K562 (cell line): ENCODE measurements at regions not wholly inside any gene's neighbourhood (a gene's known extent, or its start where the extent isn't known, plus 50 kb on each side); places are given as distances from the start of the nearest gene placed in this dataset.

Experiments used
- ATAC-seq: fragments of 200-7000 bp; cut with Tn5 transposase; 3 replicates; pipeline ENCODE4 v1.9.1; 2020; ENCODE audit warnings: moderate library complexity
- BruUV-seq: library from RNA; stranded (reverse); fragments of 400-500 nt; replicated peaks from 2 replicates; lab custom pipeline; 2021; lab: Mats Ljungman, UMichigan
- CTCF ChIA-PET: fragments of 300-600 bp; formaldehyde crosslinking; extraction: SDS; loops from one replicate; lab custom pipeline; 2021; ENCODE audit warnings: low intra/inter-chr PET ratio; lab: Yijun Ruan, JAX
- POLR2A ChIA-PET: fragments of 300-600, 350-650 bp; sonication (Branson Sonifier 250); formaldehyde crosslinking; extraction: SDS; loops from one replicate; lab custom pipeline; 2021; ENCODE audit warnings: antibody characterized with exemption, inconsistent platforms; lab: Yijun Ruan, JAX
- DNase-seq, 4 experiments: peaks; one replicate each; pipeline versions ENCODE4 v3.0.0 to v3.0.0-alpha.2; 2011 to 2018; ENCODE audit warnings: low spot score in 3 of 4, mixed read lengths in 3 of 4; ENCODE audit errors: extremely low read depth in 1 of 4
- FAIRE-seq: peaks from 2 replicates; lab custom pipeline; 2011; peaks lifted over from hg19 to GRCh38; lab: Jason Lieb, UNC
- H2AFZ ChIP-seq: 2 replicates; pipeline ENCODE4 v1.6.0; 2011; ENCODE audit warnings: low read depth, low read length, control low read depth, inconsistent platforms
- H3K27ac ChIP-seq: fragments of 200-600 bp; 3 replicates; pipeline ENCODE4 v1.8.0; 2011; ENCODE audit warnings: low read depth, mild to moderate bottlenecking, control low read depth, inconsistent platforms, low read length, moderate library complexity, mixed read lengths; ENCODE audit errors: extremely low read depth
- H3K27me3 ChIP-seq, 2 experiments: fragments of 300-600 bp in 1 of 2; 2 replicates in 1 of 2; 3 replicates in 1 of 2; pipeline versions ENCODE4 v1.6.0 to v1.8.0; 2011; ENCODE audit warnings: inconsistent platforms in 2 of 2, low read length in 2 of 2, mild to moderate bottlenecking in 1 of 2, mixed read lengths in 1 of 2, moderate library complexity in 1 of 2; ENCODE audit not compliant: control insufficient read depth in 2 of 2, insufficient read depth in 2 of 2
- H3K36me3 ChIP-seq: fragments of 300-600 bp; 3 replicates; pipeline ENCODE4 v1.8.0; 2011; ENCODE audit warnings: mild to moderate bottlenecking, low read length, inconsistent platforms; ENCODE audit not compliant: control insufficient read depth, insufficient read depth
- H3K4me1 ChIP-seq, 2 experiments: fragments of 200-600 bp in 1 of 2; replicated peaks in 1 of 2; 2 replicates in 1 of 2; 3 replicates in 1 of 2; pipeline versions ENCODE4 v1.5.1 to v1.8.0; 2011; ENCODE audit warnings: inconsistent platforms in 2 of 2, low read length in 2 of 2, mild to moderate bottlenecking in 1 of 2, mixed read lengths in 1 of 2, moderate library complexity in 1 of 2; ENCODE audit not compliant: control insufficient read depth in 2 of 2, insufficient read depth in 2 of 2
- H3K4me2 ChIP-seq: 2 replicates; pipeline ENCODE4 v1.6.1; 2011; ENCODE audit warnings: low read length, control low read depth, inconsistent platforms, mixed read lengths; ENCODE audit not compliant: insufficient read depth
- H3K4me3 ChIP-seq: fragments of 200-600 bp; sonication (generic), shearing (Covaris generic); 2 replicates; pipeline ENCODE4 v1.5.1; 2016; ENCODE audit warnings: control low read depth, inconsistent platforms
- H3K79me2 ChIP-seq: fragments of 200-600 bp; 3 replicates; pipeline ENCODE4 v1.8.0; 2011; ENCODE audit warnings: low read length, inconsistent platforms; ENCODE audit not compliant: control insufficient read depth, insufficient read depth
- H3K9ac ChIP-seq, 2 experiments: 2 replicates each; pipeline versions ENCODE4 v1.6.0 to v1.6.1; 2011; ENCODE audit warnings: low read depth in 2 of 2, low read length in 2 of 2, control low read depth in 1 of 2, inconsistent platforms in 1 of 2, mild to moderate bottlenecking in 1 of 2, mixed read lengths in 1 of 2; ENCODE audit not compliant: insufficient read depth in 1 of 2
- H3K9me1 ChIP-seq: one replicate; pipeline ENCODE4 v1.6.0; 2011; ENCODE audit warnings: inconsistent platforms, mild to moderate bottlenecking, low read length, moderate library complexity; ENCODE audit not compliant: control insufficient read depth, insufficient read depth
- H3K9me3 ChIP-seq: replicated peaks from 2 replicates; pipeline ENCODE4 v1.5.1; 2011; ENCODE audit warnings: low read depth, low read length, inconsistent platforms; ENCODE audit not compliant: control insufficient read depth, insufficient read depth
- H4K20me1 ChIP-seq: replicated peaks from 2 replicates; pipeline ENCODE4 v1.6.1; 2011; ENCODE audit warnings: low read length, inconsistent platforms, mixed read lengths; ENCODE audit not compliant: control insufficient read depth, insufficient read depth
- ELK1 ChIP-seq: sonication (generic); formaldehyde crosslinking; IDR thresholded peaks from 2 replicates; pipeline ENCODE4 v1.8.1; 2022; ENCODE audit warnings: missing genetic modification reagents
- FOXP4 ChIP-seq: sonication (generic); formaldehyde crosslinking; IDR thresholded peaks from 2 replicates; pipeline ENCODE4 v1.8.0; 2022; ENCODE audit warnings: mild to moderate bottlenecking, missing genetic modification reagents, borderline replicate concordance
- ZFP1 ChIP-seq: fragments of 450-650 bp; formaldehyde crosslinking; IDR thresholded peaks from 2 replicates; pipeline ENCODE4 v1.4.0; 2020; ENCODE audit warnings: mild to moderate bottlenecking, mixed read lengths
- ZNF778 ChIP-seq: fragments of 450-650 bp; formaldehyde crosslinking; IDR thresholded peaks from 2 replicates; pipeline ENCODE4 v1.4.0; 2020; ENCODE audit warnings: mild to moderate bottlenecking, moderate library complexity
- WGBS: fragments of 100-300 bp; shearing (Covaris generic); methylation state at CpG from one replicate; pipeline ENCODE4 v1.1.6; 2016; ENCODE audit warnings: low coverage, mixed read lengths; ENCODE audit not compliant: insufficient coverage; ENCODE audit errors: missing lambda C conversion rate; 5-methylcytosine and 5-hydroxymethylcytosine counted together
- in situ Hi-C: fragments of 300-500 bp; cut with MboI; formaldehyde crosslinking; loops from 4 replicates; pipeline ENCODE4 v1.15.0; 2018; ENCODE audit warnings: inconsistent platforms, mixed read lengths
- intact Hi-C: fragments of 100-400 bp; cut with micrococcal nuclease; formaldehyde crosslinking; loops from 2 replicates; pipeline ENCODE4 v1.14.2; 2022

- no peak overlapping the region for H3K4me2 ChIP-seq
- no peaks in the 10 kb centered on the region for H3K27me3 ChIP-seq
- BruUV-seq, result no TSS peak
- DNase-seq, result no peak
- H3K4me1 ChIP-seq, result no peaks in the 10 kb centered on the region
- H3K27ac ChIP-seq, result no peak overlapping the region
- WGBS, result 4% methylated on average over 3 of the region's 3 CpGs
- H4K20me1 ChIP-seq, result no peaks in the 10 kb centered on the region
- intact Hi-C loops, result no loop called here
- no peak overlapping the region for H2AFZ ChIP-seq
- in situ Hi-C loops, result no loop called here
- H3K9me1 ChIP-seq, result no peaks in the 10 kb centered on the region
- POLR2A ChIA-PET, result no interaction called here
- H3K4me3 ChIP-seq, result no peak overlapping the region
- TF ChIP-seq ZNF778 (no peak), ZFP1 (CRISPR knock-in tag) (no peak), ELK1 (CRISPR knock-in tag) (no peak), FOXP4 (CRISPR knock-in tag) (no peak)
- TF ChIP-seq, all 486 proteins: peak for 0
- CTCF ChIA-PET, result no interaction called here
- ATAC-seq, result no peak
- FAIRE-seq, result no peak
- Histone ChIP-seq H3K9ac (no peak overlapping the region), H3K36me3 (no peaks in the 10 kb centered on the region), H3K9me3 (no peaks in the 10 kb centered on the region), H3K79me2 (no peaks in the 10 kb centered on the region)
Observed at GRCh38 chr3:182035324-182035723, 323.6 kb downstream of the SOX2 start.
